ENCODE measurements at regions not wholly inside any gene's neighbourhood (a gene's known extent, or its start where the extent isn't known, plus 50 kb on each side); places are given as distances from the start of the nearest gene placed in this dataset.
"Not testable (repeated sequence)": the region's sequence is repeated elsewhere in the genome, so short reads cannot be mapped to it uniquely, and the experiment has no call there.

- no peaks in the 10 kb centered on the region for H3K4me1 Mint-ChIP-seq (ENCODE audit: low read depth in 2 of 2)
- H3K27me3 Mint-ChIP-seq, result no peaks in the 10 kb centered on the region
- peaks cover 2 to 10% of the 10 kb centered on the region in 2 donors for H3K9me3 Mint-ChIP-seq
- ATAC-seq (replicated peaks) (no peak), DNase-seq (no peak)
- no peak overlapping the region for H3K4me3 Mint-ChIP-seq
- H3K27ac Mint-ChIP-seq, result no peak overlapping the region
- no peaks in the 10 kb centered on the region for H3K36me3 Mint-ChIP-seq (ENCODE audit: insufficient read depth)
Observed at GRCh38 chr5:101860145-101860544, 435.9 kb downstream of the SLCO4C1 start.

DNA sequence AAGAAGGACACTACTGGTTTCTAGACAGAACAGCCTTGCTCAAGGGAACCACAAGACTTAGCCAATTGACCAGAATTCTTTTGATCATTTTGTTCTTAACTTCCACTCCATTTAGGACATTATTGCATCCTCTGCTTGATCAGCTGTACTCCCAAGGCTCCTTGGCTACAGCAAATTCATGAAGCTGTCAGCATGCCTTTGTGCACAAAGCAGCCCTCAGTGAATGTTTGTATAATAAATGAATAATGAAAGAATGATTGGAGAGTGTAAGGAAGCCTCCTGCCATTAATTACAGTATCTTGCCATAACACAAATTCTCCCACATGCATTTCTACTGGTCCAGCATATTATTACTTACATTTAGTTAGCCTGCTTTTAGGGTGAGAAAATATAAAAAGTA, 449.6 kb downstream of the SLCO4C1 start:
- H3K27me3 Mint-ChIP-seq, result no peaks in the 10 kb centered on the region
- no peak overlapping the region for H3K27ac Mint-ChIP-seq
- no peak overlapping the region for H3K4me3 Mint-ChIP-seq
- DNase-seq, result no peak
- ATAC-seq (replicated peaks), result no peak
- peaks cover 5% of the 10 kb centered on the region for H3K36me3 Mint-ChIP-seq (ENCODE audit: insufficient read depth)
- H3K4me1 Mint-ChIP-seq (ENCODE audit: low read depth in 2 of 2), result no peaks in the 10 kb centered on the region
- H3K9me3 Mint-ChIP-seq, result peaks cover 6 to 8% of the 10 kb centered on the region in 2 donors

DNA sequence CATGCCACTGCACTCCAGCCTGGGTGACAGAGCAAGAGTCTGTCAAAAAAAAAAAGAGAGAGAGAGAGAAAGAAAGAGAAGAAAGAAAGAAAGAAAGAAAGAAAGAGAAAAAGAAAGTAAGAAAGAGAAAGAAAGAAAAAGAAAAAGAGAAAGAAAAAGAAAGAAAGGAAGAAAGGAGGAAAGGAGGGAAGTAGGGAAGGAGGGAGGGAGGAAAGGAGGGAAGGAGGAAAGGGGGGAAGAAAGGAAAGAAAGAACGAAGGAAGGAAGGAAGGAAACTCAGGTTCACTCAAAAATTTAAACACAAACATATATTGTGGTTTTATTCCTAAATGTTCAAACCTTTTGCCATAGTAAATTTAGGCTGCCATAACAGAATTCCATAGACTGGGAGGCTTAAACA, 453.0 kb downstream of the SLCO4C1 start:
- peaks cover 6 to 8% of the 10 kb centered on the region in 2 donors for H3K9me3 Mint-ChIP-seq
- H3K36me3 Mint-ChIP-seq (ENCODE audit: insufficient read depth), result peaks cover 5% of the 10 kb centered on the region
- DNase-seq (no peak), ATAC-seq (replicated peaks) (no peak)
- H3K4me1 Mint-ChIP-seq (ENCODE audit: low read depth in 2 of 2), result no peaks in the 10 kb centered on the region
- H3K27ac Mint-ChIP-seq, result no peak overlapping the region
- no peaks in the 10 kb centered on the region for H3K27me3 Mint-ChIP-seq
- H3K4me3 Mint-ChIP-seq, result no peak overlapping the region

DNA sequence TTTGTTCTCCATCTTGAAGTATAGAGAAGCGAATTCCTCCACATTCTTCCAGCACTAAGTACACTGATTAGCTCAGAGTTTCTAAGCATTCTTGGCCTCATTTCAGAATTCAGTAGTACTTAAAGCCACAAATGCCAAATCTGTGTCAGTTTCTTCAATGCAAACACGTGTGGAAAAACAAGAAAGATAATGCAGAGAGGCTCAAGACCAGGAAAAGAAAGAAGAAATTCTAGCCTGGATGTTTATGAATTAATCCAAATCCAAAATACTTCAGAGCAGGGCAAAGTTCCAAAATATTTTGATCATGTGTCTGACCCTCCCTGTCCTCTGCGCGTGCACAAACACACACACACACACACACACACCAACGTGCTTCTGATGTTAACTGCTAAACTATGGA, 457.6 kb downstream of the SLCO4C1 start:
- Mint-ChIP-seq H3K36me3 (ENCODE audit: insufficient read depth) (peaks cover 5% of the 10 kb centered on the region), H3K4me1 (ENCODE audit: low read depth in 2 of 2) (no peaks in the 10 kb centered on the region), H3K27ac (no peak overlapping the region), H3K9me3 (peaks cover 0 to 5% of the 10 kb centered on the region in 2 donors), H3K4me3 (no peak overlapping the region), H3K27me3 (no peaks in the 10 kb centered on the region)
- ATAC-seq (replicated peaks), result no peak
- no peak for DNase-seq

DNA sequence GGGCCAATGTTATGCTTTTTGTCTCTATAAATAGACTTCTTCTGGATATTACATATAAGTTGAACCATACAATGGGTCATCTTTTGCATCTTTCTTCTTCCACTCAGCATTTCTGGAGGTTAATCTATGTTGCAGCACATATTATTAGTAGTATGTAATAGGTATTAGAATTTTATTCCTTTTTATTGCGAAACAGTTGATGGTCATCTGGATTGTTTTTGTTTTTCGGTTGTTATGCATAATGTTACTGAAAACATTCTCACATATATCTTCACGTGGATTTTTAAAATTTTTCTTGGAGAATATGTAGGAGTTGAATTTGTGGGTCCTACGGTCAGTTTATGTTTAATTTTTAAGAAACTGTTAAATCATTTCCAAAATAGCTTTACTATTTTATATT, 466.8 kb downstream of the SLCO4C1 start:
- Mint-ChIP-seq H3K4me1 (ENCODE audit: low read depth in 2 of 2) (no peaks in the 10 kb centered on the region), H3K4me3 (no peak overlapping the region), H3K36me3 (ENCODE audit: insufficient read depth) (no peaks in the 10 kb centered on the region), H3K27me3 (no peaks in the 10 kb centered on the region), H3K27ac (no peak overlapping the region), H3K9me3 (peaks cover 0 to 8% of the 10 kb centered on the region in 2 donors)
- ATAC-seq (replicated peaks), result no peak
- no peak for DNase-seq

GRCh38 chr5:101811466-101811865, 484.6 kb downstream of the SLCO4C1 start:
- Mint-ChIP-seq H3K27ac (no peak overlapping the region), H3K4me3 (no peak overlapping the region), H3K27me3 (no peaks in the 10 kb centered on the region), H3K36me3 (ENCODE audit: insufficient read depth) (no peaks in the 10 kb centered on the region), H3K9me3 (peaks cover 0 to 1% of the 10 kb centered on the region in 2 donors), H3K4me1 (ENCODE audit: low read depth in 2 of 2) (no peaks in the 10 kb centered on the region)
- DNase-seq (no peak), ATAC-seq (replicated peaks) (no peak)

DNA sequence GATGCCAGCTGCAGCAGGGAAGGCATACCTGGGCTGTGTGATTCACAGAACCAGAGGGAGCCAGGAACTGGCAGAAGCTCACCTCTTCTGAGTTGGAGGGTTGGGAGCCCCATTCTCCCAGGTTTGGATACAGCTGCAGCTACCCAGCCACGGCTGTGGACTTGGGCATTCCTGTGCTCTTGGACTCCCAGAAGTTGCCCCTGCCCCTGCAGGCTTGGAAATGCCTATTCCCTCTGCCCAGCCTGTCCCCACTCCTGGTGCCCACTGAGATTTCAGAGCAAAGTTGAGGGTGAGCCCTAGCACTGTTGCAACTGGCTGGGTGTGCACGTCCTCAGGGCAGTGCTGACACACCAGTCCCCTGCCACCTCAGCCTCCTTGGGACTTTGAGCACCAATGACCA, 489.7 kb downstream of the SLCO4C1 start:
- Mint-ChIP-seq H3K9me3 (peaks cover 0 to 1% of the 10 kb centered on the region in 2 donors), H3K27ac (no peak overlapping the region), H3K4me3 (no peak overlapping the region), H3K4me1 (ENCODE audit: low read depth in 2 of 2) (no peaks in the 10 kb centered on the region), H3K27me3 (no peaks in the 10 kb centered on the region), H3K36me3 (ENCODE audit: insufficient read depth) (no peaks in the 10 kb centered on the region)
- ATAC-seq (replicated peaks) (no peak), DNase-seq (no peak)

DNA sequence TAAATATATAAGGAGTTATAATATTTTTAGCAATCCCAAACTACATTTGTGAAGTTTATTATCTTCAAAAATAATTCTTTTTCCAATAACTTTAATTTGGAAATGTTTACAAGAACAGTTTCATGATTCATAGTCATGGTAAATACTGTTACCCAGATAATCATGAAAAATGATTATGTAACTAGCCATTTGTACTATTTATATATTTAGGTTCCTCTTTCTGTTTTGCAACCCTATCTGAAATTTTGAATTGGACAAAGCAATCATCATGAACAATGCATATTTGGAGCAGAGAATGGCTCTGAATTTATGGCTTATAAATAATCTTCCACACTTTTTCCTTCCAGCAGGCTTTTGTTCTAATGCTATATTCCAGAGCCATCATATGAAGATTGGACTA, 499.7 kb downstream of the SLCO4C1 start:
- no peaks in the 10 kb centered on the region for H3K36me3 Mint-ChIP-seq (ENCODE audit: insufficient read depth)
- no peak overlapping the region for H3K27ac Mint-ChIP-seq
- H3K9me3 Mint-ChIP-seq, result peaks cover 4 to 5% of the 10 kb centered on the region in 2 donors
- no peaks in the 10 kb centered on the region for H3K4me1 Mint-ChIP-seq (ENCODE audit: low read depth in 2 of 2)
- no peak for DNase-seq
- no peaks in the 10 kb centered on the region for H3K27me3 Mint-ChIP-seq
- no peak overlapping the region for H3K4me3 Mint-ChIP-seq
- ATAC-seq (replicated peaks), result no peak

DNA sequence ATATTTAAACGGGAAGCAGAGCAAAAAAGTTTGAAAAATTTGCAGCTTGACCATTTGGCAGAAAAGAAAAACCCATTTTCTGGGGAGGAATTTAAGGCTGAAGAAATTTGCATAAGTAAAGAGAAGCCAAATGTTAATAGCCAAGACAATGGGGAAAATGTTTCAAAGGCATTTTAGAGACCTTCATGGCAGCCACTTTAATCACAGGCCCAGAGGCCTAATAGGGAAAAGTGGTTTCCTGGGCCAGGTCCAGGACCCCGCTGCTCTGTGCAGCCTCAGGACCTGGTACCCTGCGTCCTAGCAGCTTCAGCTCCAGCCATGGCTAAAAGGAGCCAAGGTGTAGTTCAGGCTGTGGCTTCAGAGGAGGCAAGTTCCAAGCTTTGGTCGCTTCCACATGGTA, 507.3 kb downstream of the SLCO4C1 start:
- Mint-ChIP-seq H3K9me3 (peaks cover 0 to 3% of the 10 kb centered on the region in 2 donors), H3K4me3 (no peak overlapping the region), H3K36me3 (ENCODE audit: insufficient read depth) (no peaks in the 10 kb centered on the region), H3K27me3 (no peaks in the 10 kb centered on the region), H3K4me1 (ENCODE audit: low read depth in 2 of 2) (no peaks in the 10 kb centered on the region), H3K27ac (no peak overlapping the region)
- DNase-seq (no peak), ATAC-seq (replicated peaks) (no peak)

GRCh38 chr5:101785090-101785489, 511.0 kb downstream of the SLCO4C1 start:
- H3K4me1 Mint-ChIP-seq (ENCODE audit: low read depth in 2 of 2), result peaks cover 0 to 2% of the 10 kb centered on the region in 2 donors
- no peaks in the 10 kb centered on the region for H3K27me3 Mint-ChIP-seq
- no peak overlapping the region for H3K27ac Mint-ChIP-seq
- no peaks in the 10 kb centered on the region for H3K36me3 Mint-ChIP-seq (ENCODE audit: insufficient read depth)
- no peak for DNase-seq
- H3K4me3 Mint-ChIP-seq, result no peak overlapping the region
- no peak for ATAC-seq (replicated peaks)
- H3K9me3 Mint-ChIP-seq, result no peaks in the 10 kb centered on the region

DNA sequence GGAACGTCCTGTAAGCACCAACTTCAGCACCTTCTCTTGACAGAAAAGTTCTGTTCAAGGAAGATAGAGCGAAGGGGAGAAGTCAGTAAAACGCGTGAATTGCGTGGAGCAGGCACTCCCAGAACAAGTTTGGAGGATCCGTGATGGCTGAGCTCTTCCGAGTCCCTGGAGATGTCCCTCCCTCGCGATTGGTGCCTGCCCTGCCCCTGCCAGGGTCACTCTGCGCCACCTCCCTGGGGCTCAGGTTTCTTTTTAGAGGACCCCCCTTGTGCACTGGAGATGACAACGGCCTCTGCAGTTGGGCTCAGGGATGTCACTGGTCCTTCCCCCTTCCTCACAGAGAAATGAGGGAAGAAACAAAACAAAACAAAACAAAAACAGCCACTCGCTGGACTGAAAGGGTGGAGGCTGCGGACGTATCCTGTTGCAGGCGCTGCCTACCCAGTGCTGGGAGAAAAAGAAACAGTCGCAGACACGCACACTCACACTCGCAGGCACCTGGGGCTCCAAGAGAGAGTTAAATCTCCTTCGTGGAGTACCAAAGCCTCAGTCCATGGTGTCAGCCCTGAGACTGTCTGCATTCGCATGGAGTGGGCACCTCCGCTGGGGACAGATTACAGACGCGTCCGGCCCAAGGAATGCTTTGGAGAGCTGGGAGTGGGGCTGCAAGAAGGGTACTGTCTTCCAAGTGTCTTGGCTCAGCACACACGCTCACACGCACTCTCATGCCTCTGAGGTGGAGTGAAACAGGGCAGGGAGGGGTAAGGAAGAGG, 512.7 kb downstream of the SLCO4C1 start:
- ATAC-seq (replicated peaks) (no peak), DNase-seq (no peak)
- Mint-ChIP-seq H3K4me1 (ENCODE audit: low read depth in 2 of 2) (peaks cover 0 to 2% of the 10 kb centered on the region in 2 donors), H3K27ac (no peak overlapping the region), H3K4me3 (no peak overlapping the region), H3K27me3 (no peaks in the 10 kb centered on the region), H3K9me3 (peaks cover 2 to 6% of the 10 kb centered on the region in 2 donors), H3K36me3 (ENCODE audit: insufficient read depth) (no peaks in the 10 kb centered on the region)

GRCh38 chr5:101782352-101783103, 513.6 kb downstream of the SLCO4C1 start:
- Mint-ChIP-seq H3K9me3 (peaks cover 2 to 6% of the 10 kb centered on the region in 2 donors), H3K27ac (no peak overlapping the region), H3K4me3 (no peak overlapping the region), H3K27me3 (no peaks in the 10 kb centered on the region), H3K36me3 (ENCODE audit: insufficient read depth) (no peaks in the 10 kb centered on the region), H3K4me1 (ENCODE audit: low read depth in 2 of 2) (peaks cover 0 to 2% of the 10 kb centered on the region in 2 donors)
- DNase-seq (no peak), ATAC-seq (replicated peaks) (no peak)

GRCh38 chr5:101751105-101751504, 545.0 kb downstream of the SLCO4C1 start:
- no peak for ATAC-seq (replicated peaks)
- Mint-ChIP-seq H3K9me3 (peaks cover 4 to 6% of the 10 kb centered on the region in 2 donors), H3K4me3 (no peak overlapping the region), H3K4me1 (ENCODE audit: low read depth in 2 of 2) (no peaks in the 10 kb centered on the region), H3K27ac (no peak overlapping the region), H3K36me3 (ENCODE audit: insufficient read depth) (no peaks in the 10 kb centered on the region), H3K27me3 (no peaks in the 10 kb centered on the region)
- no peak for DNase-seq

DNA sequence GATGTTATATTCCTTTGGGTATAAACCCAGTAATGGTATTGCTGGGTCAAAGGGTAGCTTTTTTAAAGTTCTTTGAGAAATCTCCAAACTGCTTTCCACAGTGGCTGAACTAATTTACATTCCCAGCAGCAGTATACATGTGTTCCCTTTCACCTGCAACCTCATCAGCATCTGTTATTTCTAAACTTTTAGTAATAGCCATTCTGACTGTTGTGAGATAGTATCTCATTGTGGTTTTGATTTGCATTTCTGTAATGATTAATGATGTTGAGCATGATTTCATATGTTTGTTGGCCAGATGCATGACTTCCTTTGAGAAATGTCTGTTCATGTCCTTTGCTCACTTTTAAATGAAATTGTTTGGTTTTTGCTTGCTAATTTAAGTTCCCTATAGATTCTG, 553.1 kb downstream of the SLCO4C1 start:
- DNase-seq; ATAC-seq (replicated peaks); H3K9me3 Mint-ChIP-seq; H3K27me3 Mint-ChIP-seq; H3K27ac Mint-ChIP-seq; H3K4me3 Mint-ChIP-seq; H3K36me3 Mint-ChIP-seq (ENCODE audit: insufficient read depth); H3K4me1 Mint-ChIP-seq (ENCODE audit: low read depth in 2 of 2): not testable (repeated sequence)

Measured in effector memory CD8-positive, alpha-beta T cell (primary cell).